ENCODE measurements at regions not wholly inside any gene's neighbourhood (a gene's known extent, or its start where the extent isn't known, plus 50 kb on each side); places are given as distances from the start of the nearest gene placed in this dataset.
"Not testable (repeated sequence)": the region's sequence is repeated elsewhere in the genome, so short reads cannot be mapped to it uniquely, and the experiment has no call there.

DNA sequence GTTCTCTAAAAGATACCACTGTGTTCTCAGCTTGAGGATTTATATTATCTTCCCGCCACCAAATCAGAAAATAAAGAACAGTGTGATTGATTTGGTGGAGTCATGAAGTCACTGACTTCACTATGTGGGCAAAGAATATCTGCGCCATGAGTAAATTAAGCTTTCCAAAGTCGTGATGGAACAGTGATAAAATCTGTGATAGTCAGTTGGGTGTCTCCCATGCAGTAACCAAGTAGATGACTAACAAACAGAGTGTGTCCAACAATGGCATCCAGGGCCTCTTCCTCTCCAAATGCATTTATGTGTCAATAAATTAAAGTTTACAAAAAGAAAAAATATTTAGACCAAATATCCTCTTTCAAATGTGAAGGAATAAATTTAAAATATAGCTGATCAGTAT, 87.0 kb upstream of the DST start:
- no peaks in the 10 kb centered on the region for H3K27me3 ChIP-seq (replicated peaks)
- H3K36me3 ChIP-seq: no peaks in the 10 kb centered on the region; the same call in 1 of the 2 replicates
- H3K9me3 ChIP-seq (replicated peaks): no peaks in the 10 kb centered on the region
- H3K27ac ChIP-seq: peak overlapping the region; percentile 81
- no peak overlapping the region for H3K4me3 ChIP-seq
- H3K4me1 ChIP-seq (replicated peaks): peaks cover 81% of the 10 kb centered on the region
- peak in 1 of 2 experiments; percentile 52 for DNase-seq (ENCODE audit: low read depth in 1 of 2, low spot score in 2 of 2)

DNA sequence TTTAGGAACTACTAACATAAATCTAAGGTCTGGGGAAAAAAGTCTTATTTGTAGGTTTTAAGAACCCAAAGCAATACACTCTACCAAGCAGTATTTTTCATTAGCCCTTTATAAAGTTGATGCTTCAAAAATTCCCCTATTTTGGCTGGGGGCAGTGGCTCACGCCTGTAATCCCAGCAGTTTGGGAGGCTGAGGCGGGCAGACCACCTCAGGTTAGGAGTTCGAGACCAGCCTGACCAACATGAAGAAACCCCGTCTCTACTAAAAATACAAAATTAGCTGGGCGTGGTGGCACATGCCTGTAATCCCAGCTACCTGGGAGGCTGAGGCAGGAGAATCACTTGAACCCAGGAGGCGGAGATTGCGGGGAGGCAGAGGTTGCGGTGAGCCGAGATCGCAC, 86.5 kb upstream of the DST start:
- not testable (repeated sequence) for H3K36me3 ChIP-seq; H3K4me3 ChIP-seq; H3K9me3 ChIP-seq (replicated peaks); DNase-seq (ENCODE audit: low read depth in 1 of 2, low spot score in 2 of 2); H3K27me3 ChIP-seq (replicated peaks)
- Histone ChIP-seq H3K27ac (peak overlapping the region; percentile 81), H3K4me1 (replicated peaks) (peaks cover 87% of the 10 kb centered on the region)

DNA sequence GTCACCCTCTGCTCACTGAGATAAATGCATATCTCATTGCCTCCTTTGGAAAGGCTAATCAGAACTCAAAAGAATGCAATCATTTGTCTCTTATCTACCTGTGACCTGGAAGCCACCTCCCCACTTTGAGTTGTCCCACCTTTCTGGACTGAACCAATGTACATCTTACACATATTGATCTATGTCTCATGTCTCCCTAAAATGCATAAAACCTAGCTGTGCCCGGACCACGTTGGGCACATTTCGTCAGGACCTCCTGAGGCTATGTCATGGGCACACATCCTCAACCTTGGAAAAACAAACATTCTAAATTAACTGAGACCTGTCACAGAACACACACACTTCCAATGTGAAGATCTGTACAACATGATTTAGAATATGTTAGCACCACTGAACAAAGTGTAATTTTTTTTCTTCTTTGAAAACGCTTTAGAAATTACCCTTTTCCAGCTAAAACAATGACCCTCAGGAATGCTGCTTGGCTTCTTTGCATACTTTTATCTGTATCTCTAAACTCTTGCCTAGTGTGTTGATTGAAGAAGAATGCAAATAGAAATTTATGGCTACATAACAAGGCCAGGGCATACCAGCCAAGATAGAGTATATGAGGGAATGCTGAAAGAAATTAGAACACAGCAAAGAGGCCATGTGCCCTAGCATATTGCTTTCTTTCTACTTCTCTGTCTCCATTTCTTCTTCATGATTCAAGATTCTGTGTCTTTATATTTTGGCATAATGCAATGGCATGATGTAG, 84.6 kb upstream of the DST start:
- peaks cover 81% of the 10 kb centered on the region for H3K4me1 ChIP-seq (replicated peaks)
- H3K27me3 ChIP-seq (replicated peaks): no peaks in the 10 kb centered on the region
- DNase-seq (ENCODE audit: low read depth in 1 of 2, low spot score in 2 of 2): peak in 1 of 2 experiments; percentile 82
- H3K36me3 ChIP-seq: no peaks in the 10 kb centered on the region; the same call in 1 of the 2 replicates
- H3K27ac ChIP-seq: peak overlapping the region; percentile 57
- no peaks in the 10 kb centered on the region for H3K9me3 ChIP-seq (replicated peaks)
- no peak overlapping the region for H3K4me3 ChIP-seq

DNA sequence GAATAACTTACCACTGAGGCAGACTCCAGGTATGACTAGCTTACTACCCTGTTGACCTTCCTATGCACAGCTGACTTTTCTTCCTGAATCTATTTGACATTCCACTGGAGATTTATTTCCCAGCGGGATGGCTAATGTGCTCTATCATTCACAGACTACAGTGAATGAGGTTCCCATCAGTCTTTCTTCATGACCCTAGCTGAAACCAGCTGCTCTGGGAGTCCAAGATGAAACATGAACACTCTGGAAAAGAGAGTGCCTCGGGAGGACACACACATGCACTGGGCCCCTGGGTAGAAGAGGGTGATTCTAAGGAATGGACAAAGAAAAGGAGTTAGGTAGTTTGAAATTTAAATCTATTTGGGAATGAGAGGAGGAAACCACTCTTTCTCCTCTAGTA, 82.6 kb upstream of the DST start:
- peaks cover 64% of the 10 kb centered on the region for H3K4me1 ChIP-seq (replicated peaks)
- H3K36me3 ChIP-seq: no peaks in the 10 kb centered on the region; the same call in 1 of the 2 replicates
- no peak for DNase-seq (ENCODE audit: low read depth in 1 of 2, low spot score in 2 of 2)
- H3K27ac ChIP-seq: peak overlapping the region; percentile 8; the same call in 1 of the 2 replicates
- H3K27me3 ChIP-seq (replicated peaks): no peaks in the 10 kb centered on the region
- no peak overlapping the region for H3K4me3 ChIP-seq
- H3K9me3 ChIP-seq (replicated peaks): no peaks in the 10 kb centered on the region

DNA sequence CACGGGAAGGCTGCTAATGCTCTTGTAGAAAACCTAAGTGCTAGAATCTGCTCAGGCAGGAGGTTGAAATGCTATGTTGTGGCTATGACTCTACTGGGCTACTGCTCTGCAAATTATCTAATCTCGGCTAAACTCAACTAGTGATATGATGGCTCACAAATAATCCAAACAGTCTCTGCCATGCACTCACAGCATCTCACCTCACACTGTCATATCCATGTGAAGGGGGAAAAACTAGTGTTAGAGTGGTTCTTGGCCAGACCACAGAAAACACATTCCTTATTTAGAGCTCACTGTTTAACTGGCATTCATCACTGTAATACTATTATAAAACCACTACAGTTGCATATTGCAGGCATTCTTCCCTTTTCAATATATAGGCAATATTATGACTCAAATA, 81.8 kb upstream of the DST start:
- Histone ChIP-seq H3K27ac (peak overlapping the region; percentile 8; the same call in 1 of the 2 replicates), H3K27me3 (replicated peaks) (no peaks in the 10 kb centered on the region), H3K9me3 (replicated peaks) (no peaks in the 10 kb centered on the region), H3K36me3 (no peaks in the 10 kb centered on the region), H3K4me3 (no peak overlapping the region), H3K4me1 (replicated peaks) (peaks cover 56% of the 10 kb centered on the region)
- DNase-seq (ENCODE audit: low read depth in 1 of 2, low spot score in 2 of 2): peak in 1 of 2 experiments; percentile 54

DNA sequence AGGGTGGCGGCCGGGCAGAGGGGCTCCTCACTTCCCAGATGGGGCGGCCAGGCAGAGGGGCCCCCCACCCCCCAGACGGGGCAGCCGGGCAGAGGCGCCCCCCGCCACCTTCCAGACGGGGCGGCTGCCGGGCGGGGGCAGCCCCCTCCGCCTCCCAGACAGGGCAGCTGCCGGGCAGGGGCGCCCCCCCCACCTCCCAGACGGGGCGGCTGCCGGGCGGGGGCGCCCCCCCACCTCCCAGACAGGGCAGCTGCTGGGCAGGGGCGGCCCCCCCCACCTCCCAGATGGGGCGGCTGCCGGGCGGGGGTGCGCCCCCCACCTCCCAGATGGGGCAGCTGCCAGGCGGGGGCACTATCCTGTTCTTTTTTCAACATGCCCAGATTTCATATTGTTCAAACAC, 78.2 kb upstream of the DST start:
- no peak for DNase-seq (ENCODE audit: low read depth in 1 of 2, low spot score in 2 of 2)
- Histone ChIP-seq H3K9me3 (replicated peaks) (no peaks in the 10 kb centered on the region), H3K27ac (no peak overlapping the region), H3K4me3 (no peak overlapping the region), H3K27me3 (replicated peaks) (no peaks in the 10 kb centered on the region), H3K36me3 (no peaks in the 10 kb centered on the region), H3K4me1 (replicated peaks) (peaks cover 29% of the 10 kb centered on the region)

DNA sequence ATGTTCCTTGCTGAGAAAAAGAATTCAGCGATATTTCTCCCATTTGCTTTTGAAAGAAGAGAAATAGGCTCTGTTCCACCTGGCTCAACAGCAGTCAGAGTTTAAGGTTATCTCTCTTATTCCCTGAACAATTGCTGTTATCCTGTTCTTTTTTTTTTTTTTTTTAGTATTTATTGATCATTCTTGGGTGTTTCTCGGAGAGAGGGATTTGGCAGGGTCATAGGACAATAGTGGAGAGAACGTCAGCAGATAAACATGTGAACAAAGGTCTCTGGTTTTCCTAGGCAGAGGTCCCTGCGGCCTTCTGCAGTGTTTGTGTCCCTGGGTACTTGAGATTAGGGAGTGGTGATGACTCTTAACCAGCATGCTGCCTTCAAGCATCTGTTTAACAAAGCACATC, 77.5 kb upstream of the DST start:
- H3K36me3 ChIP-seq; H3K27ac ChIP-seq; H3K4me3 ChIP-seq; H3K27me3 ChIP-seq (replicated peaks); H3K9me3 ChIP-seq (replicated peaks); DNase-seq (ENCODE audit: low read depth in 1 of 2, low spot score in 2 of 2): not testable (repeated sequence)
- H3K4me1 ChIP-seq (replicated peaks): peaks cover 32% of the 10 kb centered on the region

DNA sequence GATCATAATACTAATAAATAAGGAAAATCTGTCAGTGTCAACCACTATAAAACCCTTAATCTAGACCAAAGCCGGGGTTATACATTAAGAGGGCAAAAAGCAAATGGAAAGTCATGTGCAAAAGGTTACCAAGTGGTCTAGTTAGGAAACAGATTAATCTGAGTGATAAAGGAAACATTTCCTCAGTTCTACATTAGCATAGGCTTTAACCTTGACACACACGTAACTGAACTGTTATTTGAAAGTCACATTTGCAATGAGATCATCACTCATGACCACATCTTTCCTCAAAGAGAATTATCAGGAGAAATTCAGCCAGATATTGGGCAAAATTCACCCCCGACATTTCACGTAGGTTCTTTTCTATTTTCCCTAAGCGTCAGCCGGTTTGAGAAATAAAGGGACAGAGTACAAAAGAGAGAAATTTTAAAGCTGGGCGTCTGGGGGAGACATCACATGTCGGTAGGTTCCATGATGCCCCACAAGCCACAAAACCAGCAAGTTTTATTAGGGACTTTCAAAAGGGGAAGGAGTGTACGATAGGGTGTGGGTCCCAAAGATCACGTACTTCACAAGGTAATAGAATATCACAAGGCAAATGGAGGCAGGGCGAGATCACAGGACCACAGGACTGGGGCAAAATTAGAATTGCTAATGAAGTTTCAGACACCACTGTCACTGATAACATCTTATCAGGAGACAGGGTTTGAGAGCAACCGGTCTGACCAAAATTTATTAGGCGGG, 76.8 kb upstream of the DST start:
- not testable (repeated sequence) for H3K27me3 ChIP-seq (replicated peaks); H3K4me3 ChIP-seq; H3K9me3 ChIP-seq (replicated peaks); H3K36me3 ChIP-seq; H3K27ac ChIP-seq; DNase-seq (ENCODE audit: low read depth in 1 of 2, low spot score in 2 of 2)
- H3K4me1 ChIP-seq (replicated peaks): peaks cover 32% of the 10 kb centered on the region

DNA sequence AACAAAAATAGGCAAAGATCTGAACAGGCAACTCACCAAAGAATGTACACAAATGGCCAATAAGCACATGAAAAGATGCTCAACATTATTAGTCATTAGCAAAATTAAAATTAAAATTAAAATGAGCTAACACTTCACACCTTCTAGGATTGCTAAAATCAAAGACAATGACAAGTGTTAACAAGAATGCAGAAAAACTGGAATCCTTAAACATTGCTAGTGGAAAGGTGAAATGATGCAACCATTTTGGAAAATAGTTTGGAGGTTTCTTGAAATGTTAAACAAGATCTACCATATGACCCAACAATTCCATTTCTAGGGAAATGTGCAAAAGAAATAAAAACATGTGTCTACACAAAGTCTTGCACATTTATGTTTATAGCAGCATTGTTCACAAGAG, 75.5 kb upstream of the DST start:
- no peaks in the 10 kb centered on the region for H3K27me3 ChIP-seq (replicated peaks)
- H3K4me1 ChIP-seq (replicated peaks): peaks cover 35% of the 10 kb centered on the region
- H3K9me3 ChIP-seq (replicated peaks): no peaks in the 10 kb centered on the region
- H3K4me3 ChIP-seq: no peak overlapping the region
- H3K36me3 ChIP-seq: no peaks in the 10 kb centered on the region
- no peak overlapping the region for H3K27ac ChIP-seq
- DNase-seq (ENCODE audit: low read depth in 1 of 2, low spot score in 2 of 2): no peak

DNA sequence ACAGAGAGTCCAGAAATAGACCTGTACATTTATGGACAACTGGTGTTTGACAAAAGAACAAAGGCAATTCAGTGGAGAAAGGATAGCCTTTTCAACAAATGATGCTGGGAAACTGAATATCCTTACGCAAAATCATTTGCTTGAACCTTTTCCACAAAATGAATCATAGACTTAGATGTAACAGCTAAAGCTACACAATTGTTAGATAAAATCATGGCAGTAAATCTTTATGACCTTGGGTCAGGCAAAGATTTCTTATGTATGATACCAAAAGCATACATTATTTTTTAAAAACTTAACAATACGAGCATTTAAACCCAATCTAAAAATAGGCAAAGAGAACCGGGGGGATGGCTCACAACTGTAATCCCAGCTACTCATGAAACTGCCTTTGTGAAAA, 73.5 kb upstream of the DST start:
- H3K9me3 ChIP-seq (replicated peaks): no peaks in the 10 kb centered on the region
- H3K27me3 ChIP-seq (replicated peaks): no peaks in the 10 kb centered on the region
- no peak overlapping the region for H3K4me3 ChIP-seq
- DNase-seq (ENCODE audit: low read depth in 1 of 2, low spot score in 2 of 2): no peak
- no peaks in the 10 kb centered on the region for H3K36me3 ChIP-seq
- peaks cover 40% of the 10 kb centered on the region for H3K4me1 ChIP-seq (replicated peaks)
- peak overlapping the region; percentile 16; the same call in 1 of the 2 replicates for H3K27ac ChIP-seq

DNA sequence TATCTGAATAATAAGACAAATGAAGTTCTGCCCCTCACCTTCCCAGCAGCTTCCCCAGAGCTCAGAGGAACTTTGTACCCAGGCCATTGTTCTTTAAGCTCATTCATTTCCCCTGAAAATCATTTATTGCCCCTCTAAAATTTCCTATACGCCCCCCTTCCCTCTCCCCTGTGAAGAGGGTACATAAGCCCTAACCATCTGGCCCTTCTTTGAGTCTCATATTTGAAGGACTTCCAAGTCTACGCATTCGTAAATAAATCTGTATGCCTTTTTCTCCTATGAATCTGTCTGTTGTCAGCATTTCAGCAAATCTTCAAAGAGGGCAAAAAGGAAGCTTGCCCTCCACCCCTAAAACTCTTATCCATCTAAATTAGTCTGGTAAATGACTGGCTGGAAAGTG, 73.1 kb upstream of the DST start:
- DNase-seq (ENCODE audit: low read depth in 1 of 2, low spot score in 2 of 2): no peak

DNA sequence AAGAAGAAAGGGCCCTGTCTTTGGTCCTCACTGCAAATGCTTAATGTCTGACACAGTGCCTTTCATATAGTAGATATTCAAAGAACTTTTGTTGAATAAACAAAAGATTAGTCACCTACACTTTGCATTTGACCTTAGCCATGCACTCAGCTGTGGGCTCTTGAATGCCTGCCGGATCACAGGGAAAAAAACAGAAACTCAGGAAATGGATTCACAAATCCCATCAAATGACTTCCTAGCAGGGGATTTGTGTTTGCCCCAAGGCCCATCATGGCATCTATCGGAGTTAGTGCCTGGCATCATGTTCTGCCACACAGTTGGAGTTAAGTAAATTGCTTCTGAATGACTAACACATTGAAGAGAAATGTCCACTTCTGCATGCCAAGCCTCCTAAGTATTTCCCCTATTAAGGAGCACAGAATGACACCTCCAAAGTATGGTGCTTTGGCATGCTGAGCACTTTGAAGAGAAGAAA, 72.3 kb upstream of the DST start:
- Histone ChIP-seq H3K27ac (peak overlapping the region; percentile 63), H3K27me3 (replicated peaks) (no peaks in the 10 kb centered on the region), H3K9me3 (replicated peaks) (no peaks in the 10 kb centered on the region), H3K4me3 (no peak overlapping the region), H3K4me1 (replicated peaks) (peaks cover 40% of the 10 kb centered on the region), H3K36me3 (no peaks in the 10 kb centered on the region)
- peak; percentile 76 to 83 for DNase-seq (ENCODE audit: low read depth in 1 of 2, low spot score in 2 of 2)

More for the DNA sequence above, 73.1 kb upstream of the DST start:
- H3K9me3 ChIP-seq (replicated peaks): no peaks in the 10 kb centered on the region
- H3K36me3 ChIP-seq: no peaks in the 10 kb centered on the region
- H3K4me1 ChIP-seq (replicated peaks): peaks cover 40% of the 10 kb centered on the region
- H3K27me3 ChIP-seq (replicated peaks): no peaks in the 10 kb centered on the region
- no peak overlapping the region for H3K4me3 ChIP-seq
- H3K27ac ChIP-seq: peak overlapping the region; percentile 63

DNA sequence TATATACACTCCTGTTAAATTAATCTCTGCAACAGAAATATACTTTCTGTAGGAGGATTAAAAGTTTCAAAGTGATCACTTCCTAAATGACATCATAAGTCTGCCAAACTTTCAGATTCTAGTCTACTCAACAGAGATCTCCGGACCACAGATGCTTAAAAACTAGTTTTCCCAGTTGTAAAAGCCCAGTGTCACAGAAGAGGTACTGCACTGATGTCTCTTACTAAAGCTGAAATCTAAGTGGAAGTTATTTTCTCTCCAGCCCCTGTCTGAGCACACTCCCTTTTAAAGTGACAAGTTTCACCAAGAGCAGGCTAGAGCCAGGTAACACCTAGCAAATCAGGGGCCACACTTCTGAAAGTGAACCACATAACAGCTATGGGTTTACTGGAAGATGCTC, 71.6 kb upstream of the DST start:
- no peak for DNase-seq (ENCODE audit: low read depth in 1 of 2, low spot score in 2 of 2)
- peak overlapping the region; percentile 63 for H3K27ac ChIP-seq
- H3K36me3 ChIP-seq: no peaks in the 10 kb centered on the region
- H3K27me3 ChIP-seq (replicated peaks): no peaks in the 10 kb centered on the region
- H3K9me3 ChIP-seq (replicated peaks): no peaks in the 10 kb centered on the region
- H3K4me3 ChIP-seq: no peak overlapping the region
- peaks cover 45% of the 10 kb centered on the region for H3K4me1 ChIP-seq (replicated peaks)

DNA sequence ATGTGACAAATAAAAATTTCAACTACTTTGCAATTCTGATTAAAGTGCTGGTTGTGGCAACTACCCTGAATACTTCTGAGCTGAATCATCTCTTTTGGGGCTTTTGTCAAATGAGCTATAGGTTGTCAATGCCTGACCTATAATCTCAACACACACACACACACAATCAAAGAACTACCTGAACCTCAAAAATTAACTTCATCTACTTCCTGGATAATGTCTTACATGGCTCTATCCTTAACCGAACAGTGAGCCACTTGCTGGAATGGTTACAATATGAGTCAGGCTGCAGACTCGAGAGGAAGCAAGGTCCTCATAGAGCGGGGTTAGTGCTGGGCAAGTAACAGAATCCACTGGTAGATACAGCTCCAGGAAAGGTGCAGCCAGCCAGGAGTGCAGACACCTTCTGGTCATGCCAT, 70.6 kb upstream of the DST start:
- H3K9me3 ChIP-seq (replicated peaks): no peaks in the 10 kb centered on the region
- H3K27ac ChIP-seq: peak overlapping the region; percentile 63
- no peak overlapping the region for H3K4me3 ChIP-seq
- no peaks in the 10 kb centered on the region for H3K27me3 ChIP-seq (replicated peaks)
- H3K4me1 ChIP-seq (replicated peaks): peaks cover 55% of the 10 kb centered on the region
- H3K36me3 ChIP-seq: no peaks in the 10 kb centered on the region
- peak; percentile 70 to 77 for DNase-seq (ENCODE audit: low read depth in 1 of 2, low spot score in 2 of 2)

All from SJSA1 (cell line).